ENCODE measurements at regions not wholly inside any gene's neighbourhood (a gene's known extent, or its start where the extent isn't known, plus 50 kb on each side); places are given as distances from the start of the nearest gene placed in this dataset.
"Not testable (repeated sequence)": the region's sequence is repeated elsewhere in the genome, so short reads cannot be mapped to it uniquely, and the experiment has no call there.

GRCh38 chr17:31798205-31798724 lies 60.8 kb downstream of the COPRS start:
- no peak for TF ChIP-seq CTCF (IDR thresholded peaks at IDR 0.05)
- DNase-seq (ENCODE audit: low spot score), result no peak
- ATAC-seq (ENCODE audit: low FRiP score), result no peak

- not testable (repeated sequence) for ATAC-seq (ENCODE audit: low FRiP score); DNase-seq (ENCODE audit: low spot score)
These were observed 63.1 kb downstream of the COPRS start for GRCh38 chr17:31795941-31796340.

GRCh38 chr17:31794111-31794510 lies 64.9 kb downstream of the COPRS start:
- ATAC-seq (ENCODE audit: low FRiP score), result no peak
- TF ChIP-seq CTCF (IDR thresholded peaks at IDR 0.05), result no peak
- DNase-seq (ENCODE audit: low spot score), result no peak

GRCh38 chr17:31793634-31794033 lies 65.4 kb downstream of the COPRS start:
- DNase-seq (ENCODE audit: low spot score), result not testable (repeated sequence)

GRCh38 chr17:31792007-31792585 lies 66.9 kb downstream of the COPRS start:
- no peak for TF ChIP-seq CTCF (IDR thresholded peaks at IDR 0.05)
- DNase-seq (ENCODE audit: low spot score) (no peak), ATAC-seq (ENCODE audit: low FRiP score) (no peak)

More at GRCh38 chr17:31793634-31794033, 65.4 kb downstream of the COPRS start:
- not testable (repeated sequence) for ATAC-seq (ENCODE audit: low FRiP score)

- no peak for DNase-seq (ENCODE audit: low spot score)
- no peak for TF ChIP-seq CTCF (IDR thresholded peaks at IDR 0.05)
- no peak for ATAC-seq (ENCODE audit: low FRiP score)
These were observed 69.1 kb downstream of the COPRS start for GRCh38 chr17:31789707-31790505.

GRCh38 chr17:31788956-31789355 lies 70.1 kb downstream of the COPRS start:
- ATAC-seq (ENCODE audit: low FRiP score) (no peak), DNase-seq (ENCODE audit: low spot score) (no peak)
- TF ChIP-seq CTCF (IDR thresholded peaks at IDR 0.05), result no peak

- ATAC-seq (ENCODE audit: low FRiP score) (no peak), DNase-seq (ENCODE audit: low spot score) (no peak)
- TF ChIP-seq CTCF (IDR thresholded peaks at IDR 0.05), result no peak
These were observed 70.5 kb downstream of the COPRS start for GRCh38 chr17:31788571-31788946.

Measured in omental fat pad (tissue), 3 donors.